GM10266 (cell line): ENCODE measurements at regions not wholly inside any gene's neighbourhood (a gene's known extent, or its start where the extent isn't known, plus 50 kb on each side); places are given as distances from the start of the nearest gene placed in this dataset.
"Not testable (repeated sequence)": the region's sequence is repeated elsewhere in the genome, so short reads cannot be mapped to it uniquely, and the experiment has no call there.

Experiments
- DNase-seq: peaks from one replicate; pipeline ENCODE4 v3.0.0; 2012; ENCODE audit errors: extremely low spot score
- CTCF ChIP-seq: IDR thresholded peaks from 2 replicates; pipeline ENCODE4 v1.5.1; 2012; ENCODE audit warnings: mild to moderate bottlenecking, low read depth; ENCODE audit not compliant: control insufficient read depth, insufficient read depth; ENCODE audit errors: missing control alignments

GRCh38 chr11:86167499-86168164, 76.9 kb upstream of the EED start:
- DNase-seq: no peak
- TF ChIP-seq CTCF: no peak

- not testable (repeated sequence) for DNase-seq
Observed at GRCh38 chr11:86166287-86166686, 78.3 kb upstream of the EED start.

GRCh38 chr11:86164106-86164505, 80.4 kb upstream of the EED start:
- TF ChIP-seq CTCF: no peak
- DNase-seq: no peak

- DNase-seq: not testable (repeated sequence)
Observed at GRCh38 chr11:86163221-86163876, 81.2 kb upstream of the EED start.

- DNase-seq: no peak
- TF ChIP-seq CTCF: no peak
Observed at GRCh38 chr11:86162239-86162638, 82.3 kb upstream of the EED start.

- no peak for DNase-seq
- no peak for TF ChIP-seq CTCF
Observed at GRCh38 chr11:86161837-86162236, 82.7 kb upstream of the EED start.

GRCh38 chr11:86161336-86161735, 83.2 kb upstream of the EED start:
- no peak for DNase-seq
- no peak for TF ChIP-seq CTCF

GRCh38 chr11:86160541-86161149, 83.9 kb upstream of the EED start:
- DNase-seq: no peak
- no peak for TF ChIP-seq CTCF
